HG02943 (cell line): ENCODE measurements at regions not wholly inside any gene's neighbourhood (a gene's known extent, or its start where the extent isn't known, plus 50 kb on each side); places are given as distances from the start of the nearest gene placed in this dataset.

ENCODE experiments used
- ATAC-seq: cut with Tn5 transposase; IDR thresholded peaks from one replicate; pipeline ENCODE4 v1.9.1; 2021; ENCODE audit warnings: mild to moderate bottlenecking, low read depth, moderate library complexity; ENCODE audit not compliant: unreplicated experiment

GRCh38 chr20:48017992-48018391 is 232.7 kb upstream of the SULF2 start:
- ATAC-seq: no peak

- no peak for ATAC-seq
Observed at GRCh38 chr20:48017509-48017908, 232.2 kb upstream of the SULF2 start.

- no peak for ATAC-seq
Observed at GRCh38 chr20:48015943-48016723, 230.9 kb upstream of the SULF2 start.

GRCh38 chr20:48015141-48015910 is 230.0 kb upstream of the SULF2 start:
- no peak for ATAC-seq

- ATAC-seq: no peak
Observed at GRCh38 chr20:48012401-48012974, 227.2 kb upstream of the SULF2 start.

- no peak for ATAC-seq
Observed at GRCh38 chr20:48011025-48011424, 225.7 kb upstream of the SULF2 start.

- no peak for ATAC-seq
Observed at GRCh38 chr20:48010623-48011022, 225.3 kb upstream of the SULF2 start.

- no peak for ATAC-seq
Observed at GRCh38 chr20:48008850-48009515, 223.7 kb upstream of the SULF2 start.

GRCh38 chr20:48007351-48007750 is 222.1 kb upstream of the SULF2 start:
- ATAC-seq: no peak

- no peak for ATAC-seq
Observed at GRCh38 chr20:48006036-48006833, 221.0 kb upstream of the SULF2 start.

- no peak for ATAC-seq
Observed at GRCh38 chr20:48003021-48003420, 217.7 kb upstream of the SULF2 start.

- ATAC-seq: no peak
Observed at GRCh38 chr20:48002517-48002970, 217.3 kb upstream of the SULF2 start.

- no peak for ATAC-seq
Observed at GRCh38 chr20:47999166-47999565, 213.9 kb upstream of the SULF2 start.

- ATAC-seq: no peak
Observed at GRCh38 chr20:47998736-47999135, 213.5 kb upstream of the SULF2 start.

- ATAC-seq: no peak
Observed at GRCh38 chr20:47995661-47996060, 210.4 kb upstream of the SULF2 start.

- ATAC-seq: no peak
Observed at GRCh38 chr20:47993817-47994216, 208.5 kb upstream of the SULF2 start.

- ATAC-seq: no peak
Observed at GRCh38 chr20:47993035-47993755, 207.9 kb upstream of the SULF2 start.

- no peak for ATAC-seq
Observed at GRCh38 chr20:47991875-47992488, 206.7 kb upstream of the SULF2 start.

- no peak for ATAC-seq
Observed at GRCh38 chr20:47990507-47991150, 205.3 kb upstream of the SULF2 start.
